OCI-M1 (cell line): ENCODE measurements at regions not wholly inside any gene's neighbourhood (a gene's known extent, or its start where the extent isn't known, plus 50 kb on each side); places are given as distances from the start of the nearest gene placed in this dataset.

Experiments used
- DNase-seq: peaks from one replicate; lab custom pipeline; 2025; lab: John Stamatoyannopoulos, UW

GRCh38 chr17:72578817-72579470 lies 458.1 kb downstream of the SOX9 start:
- DNase-seq, result no peak

DNA sequence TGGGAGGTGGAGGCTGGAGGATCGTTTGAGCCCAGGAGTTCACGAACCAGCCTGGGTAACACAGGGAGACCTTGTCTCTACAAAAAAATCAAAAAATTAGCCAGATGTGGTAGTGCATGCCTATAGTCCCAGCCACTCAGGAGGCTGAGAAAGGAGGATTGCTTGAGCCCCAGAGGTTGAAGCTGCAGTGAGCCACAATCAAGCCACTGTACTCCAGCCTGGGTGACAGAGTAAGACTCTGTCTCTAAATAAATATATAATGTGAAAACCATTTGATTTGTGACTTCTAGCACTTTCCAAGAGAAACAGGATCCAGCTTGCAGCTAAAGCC lies 459.1 kb downstream of the SOX9 start:
- no peak for DNase-seq

DNA sequence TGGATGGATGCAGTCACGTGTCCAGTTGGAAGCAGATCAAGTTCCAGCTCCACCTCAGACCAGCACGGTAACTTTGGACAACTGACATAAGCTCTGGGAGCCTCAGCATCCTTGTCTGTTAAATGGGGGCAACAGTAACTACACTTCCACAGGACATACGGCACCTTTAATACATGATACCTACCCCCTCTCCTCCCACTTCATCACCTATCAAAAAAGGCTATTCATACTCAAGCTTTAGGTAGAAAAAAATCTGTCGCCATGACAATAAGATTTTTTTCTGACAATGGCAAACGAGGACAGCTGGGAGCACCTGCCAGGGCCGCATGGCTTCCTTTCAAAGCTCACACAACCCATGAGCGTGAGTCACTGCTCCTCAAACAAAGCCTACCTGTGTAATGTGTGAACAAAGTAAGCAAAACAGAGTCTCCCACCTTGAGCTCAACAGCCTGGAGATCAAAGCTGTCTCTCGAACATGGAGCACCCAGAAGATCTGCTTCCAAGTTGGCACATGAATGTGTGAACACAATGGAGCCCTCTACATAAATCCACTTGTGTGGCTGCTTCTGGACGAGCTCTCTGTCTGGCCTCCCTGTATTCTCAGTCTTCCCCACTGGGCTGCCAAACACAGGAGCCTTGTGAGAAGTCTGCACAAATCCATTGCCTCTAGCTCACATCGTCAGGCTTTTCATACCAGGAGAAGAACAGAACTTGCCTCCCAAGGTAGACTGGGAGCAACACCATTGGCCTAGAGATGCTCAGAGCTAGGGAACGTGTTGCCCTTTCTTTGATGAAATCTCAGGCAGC lies 459.7 kb downstream of the SOX9 start:
- no peak for DNase-seq

GRCh38 chr17:72587156-72587555 lies 466.3 kb downstream of the SOX9 start:
- no peak for DNase-seq

- DNase-seq, result peak; percentile 46
These were observed 467.1 kb downstream of the SOX9 start for GRCh38 chr17:72587773-72588511.

DNA sequence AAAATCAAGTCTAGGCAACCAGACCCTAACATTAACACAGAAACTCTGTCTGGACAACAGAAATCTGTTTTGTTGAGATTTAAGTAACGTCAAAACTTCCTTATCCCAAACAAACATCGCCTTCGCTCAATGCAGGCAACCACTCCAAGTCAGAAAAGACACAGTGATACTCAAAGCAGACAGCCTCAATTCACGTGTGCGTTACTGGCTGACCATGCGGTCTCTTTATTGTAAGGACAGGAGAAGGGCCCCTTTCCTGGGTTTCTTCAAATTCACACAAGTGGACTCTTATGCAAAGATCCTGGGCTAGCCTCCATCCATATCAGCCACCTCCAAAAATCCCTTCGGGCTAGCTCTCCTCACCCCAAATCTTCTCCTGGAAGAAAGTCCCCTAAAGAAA lies 467.7 kb downstream of the SOX9 start:
- no peak for DNase-seq

- DNase-seq, result no peak
These were observed 468.1 kb downstream of the SOX9 start for GRCh38 chr17:72588961-72589360.

DNA sequence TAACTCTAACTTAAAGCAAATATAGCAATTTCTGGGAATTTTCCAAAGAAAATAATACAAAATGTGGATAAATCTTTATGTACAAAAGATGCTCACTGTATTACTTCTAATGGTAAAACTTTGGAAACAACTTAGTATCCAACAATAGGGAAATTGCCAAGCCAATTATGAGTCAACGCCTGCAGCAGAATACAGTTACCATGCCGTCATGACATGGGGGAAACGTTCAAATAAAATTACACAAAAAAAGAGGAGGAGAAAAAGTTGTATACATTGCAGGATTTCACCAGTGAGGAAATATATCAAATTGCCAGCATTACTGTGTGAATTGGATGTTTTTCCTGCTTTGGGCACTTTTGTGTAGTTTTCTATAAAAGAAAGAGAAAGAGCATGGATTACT lies 469.6 kb downstream of the SOX9 start:
- no peak for DNase-seq

DNA sequence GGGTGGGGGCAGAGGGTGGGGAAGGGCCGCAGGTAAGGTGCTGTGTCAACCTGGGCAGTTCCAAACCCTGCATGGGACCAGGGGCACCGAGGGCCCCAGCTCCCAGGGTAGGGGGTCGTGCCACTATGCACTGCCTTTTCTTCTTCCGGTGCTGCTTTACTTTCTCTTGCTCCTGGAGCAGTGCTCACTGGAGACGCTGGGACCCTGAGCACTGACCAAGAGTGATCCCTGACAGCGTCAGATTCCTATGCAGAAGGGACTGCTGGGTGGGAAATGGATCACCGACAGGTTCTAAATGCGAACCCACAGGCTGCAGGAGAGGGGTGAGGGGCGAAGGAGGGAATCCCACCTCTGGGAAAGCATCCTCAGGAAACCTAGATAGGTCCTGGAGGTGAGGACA lies 470.1 kb downstream of the SOX9 start:
- DNase-seq, result no peak

- DNase-seq, result no peak
These were observed 470.7 kb downstream of the SOX9 start for GRCh38 chr17:72591289-72592241.

DNA sequence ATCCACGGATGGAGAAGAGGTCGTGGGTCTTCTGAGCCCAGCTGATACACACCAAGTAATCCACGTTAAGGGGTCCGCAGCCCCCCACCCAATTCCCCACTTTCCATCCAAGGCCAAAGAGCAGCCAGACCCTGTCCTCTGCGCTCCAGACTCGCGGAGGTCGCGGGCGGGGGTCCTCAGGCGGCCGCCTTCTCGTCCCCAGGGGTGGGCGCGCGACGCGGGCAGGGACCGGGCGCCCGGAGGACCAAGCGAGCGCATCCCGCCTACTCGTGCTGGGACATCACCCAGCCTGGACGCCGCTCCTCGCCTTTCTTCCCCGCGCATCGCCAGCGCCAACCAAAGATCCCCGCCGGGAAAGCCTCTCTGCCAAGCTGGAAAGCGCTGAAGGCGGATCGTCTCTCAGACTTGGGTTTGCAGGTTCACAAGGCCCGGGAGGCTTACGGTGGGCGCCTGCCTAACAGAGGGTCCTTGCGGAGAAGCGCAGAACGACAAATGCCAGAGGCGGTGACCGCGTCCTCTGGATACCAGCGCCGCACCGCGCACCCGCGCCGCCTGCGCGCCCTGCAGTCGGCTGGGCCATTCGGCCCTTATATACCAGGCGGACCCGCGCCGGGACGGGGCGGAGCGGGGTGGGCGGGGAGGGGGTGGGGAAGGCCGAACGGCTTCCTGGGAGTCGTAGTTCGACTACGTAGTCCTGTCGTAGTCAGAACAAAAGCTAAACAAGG lies 471.6 kb downstream of the SOX9 start:
- DNase-seq, result no peak

DNA sequence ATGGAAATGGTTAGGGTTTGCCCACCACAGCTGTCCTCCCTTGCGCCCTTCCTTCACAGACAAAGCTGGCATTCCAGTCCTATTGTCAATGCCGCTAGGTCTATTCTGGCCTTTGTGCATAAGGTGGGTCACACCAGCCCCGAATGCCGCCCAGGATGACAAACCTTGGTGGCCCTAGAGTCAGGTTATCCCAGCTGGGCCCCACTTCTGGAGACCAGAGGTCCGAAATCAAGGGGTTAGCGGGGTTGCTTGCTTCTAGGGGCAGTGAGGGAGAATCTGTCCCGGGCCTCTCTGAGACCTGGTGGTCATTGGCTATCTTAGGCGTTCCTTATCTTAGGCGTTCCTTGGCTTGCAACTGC lies 472.1 kb downstream of the SOX9 start:
- DNase-seq, result no peak

DNA sequence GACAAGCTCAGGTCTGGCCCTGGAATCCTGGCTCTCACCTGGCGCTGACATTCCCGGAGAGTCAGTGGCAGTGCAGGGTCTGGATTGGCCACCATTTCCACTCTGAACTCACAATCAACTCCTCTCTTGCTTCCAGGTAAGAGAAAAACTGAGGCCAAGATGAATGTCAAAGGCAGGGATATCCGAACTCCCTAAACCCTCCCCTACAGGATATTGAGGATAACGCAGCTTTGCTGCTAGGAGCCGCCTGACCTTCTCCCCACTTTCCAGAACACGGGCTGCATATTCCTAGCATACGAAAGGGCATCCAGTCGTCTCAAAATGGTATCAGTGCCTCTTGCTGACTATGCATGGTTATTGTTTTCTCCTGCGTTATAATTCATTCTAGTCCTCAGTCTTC lies 473.4 kb downstream of the SOX9 start:
- DNase-seq, result no peak
